ENCODE measurements at regions not wholly inside any gene's neighbourhood (a gene's known extent, or its start where the extent isn't known, plus 50 kb on each side); places are given as distances from the start of the nearest gene placed in this dataset.

- DNase-seq (ENCODE audit: low read depth): no peak
Observed at GRCh38 chr6:163651915-163652668, 237.6 kb downstream of the QKI start.

DNA sequence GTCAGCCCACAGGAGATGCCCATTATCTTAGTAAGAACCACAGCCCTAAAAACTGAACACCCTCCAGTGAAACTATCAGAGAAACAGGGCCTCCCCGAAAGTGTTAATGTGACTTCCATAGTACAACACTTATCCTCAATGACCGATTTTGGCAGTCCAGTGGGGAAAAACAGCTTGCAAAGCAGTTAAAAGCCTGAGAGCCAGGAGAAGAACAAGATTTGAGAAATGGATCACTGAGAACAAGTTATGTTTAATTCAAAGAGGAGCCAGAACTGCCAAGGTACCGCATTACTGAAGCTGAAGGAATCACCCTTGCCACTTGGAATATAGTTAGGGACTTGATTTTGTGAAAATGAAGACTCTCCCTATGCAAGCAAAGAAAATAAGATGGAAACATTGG is 236.9 kb downstream of the QKI start:
- no peak for DNase-seq (ENCODE audit: low read depth)

- no peak for DNase-seq (ENCODE audit: low read depth)
Observed at GRCh38 chr6:163648868-163649267, 234.3 kb downstream of the QKI start.

DNA sequence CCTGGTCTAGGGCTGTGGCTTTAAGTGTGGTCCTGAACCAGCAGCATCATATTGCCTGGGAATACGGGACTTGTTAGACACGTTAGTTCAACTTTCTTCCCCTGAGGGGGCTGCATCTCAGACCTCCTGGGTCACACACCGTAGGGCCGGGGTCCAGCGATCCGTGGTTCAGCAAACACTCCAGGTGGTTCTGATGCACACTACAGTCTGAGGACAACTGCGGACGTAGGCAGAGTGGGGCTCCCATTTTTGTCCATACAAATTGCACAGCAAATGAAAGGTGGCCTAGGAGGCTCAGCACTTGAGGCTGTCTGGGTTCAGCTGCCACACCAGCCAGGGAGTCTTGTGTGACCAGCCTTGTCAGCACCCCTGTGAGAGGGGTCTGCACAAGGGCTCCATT is 233.1 kb downstream of the QKI start:
- no peak for DNase-seq (ENCODE audit: low read depth)

GRCh38 chr6:163646866-163647265 is 232.3 kb downstream of the QKI start:
- DNase-seq (ENCODE audit: low read depth): no peak

DNA sequence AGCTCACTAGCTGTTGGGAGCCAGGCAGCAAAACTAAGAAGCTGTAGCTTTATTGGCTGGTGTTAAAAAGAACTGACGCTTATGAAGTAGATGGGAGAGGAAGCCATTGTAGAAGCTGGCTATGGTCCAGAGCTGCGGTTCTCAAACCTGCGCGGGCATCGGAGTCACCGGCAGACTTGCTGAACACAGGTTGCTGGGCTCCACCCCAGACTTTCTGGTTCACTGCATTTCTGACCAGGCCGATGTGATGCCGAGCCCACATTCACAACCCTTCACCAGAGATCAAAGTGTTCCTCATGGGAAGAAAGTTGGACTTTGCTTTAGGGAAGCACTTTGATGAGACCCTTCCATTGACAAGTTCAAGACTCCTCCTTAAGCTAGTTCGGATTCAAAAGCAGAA is 231.6 kb downstream of the QKI start:
- no peak for DNase-seq (ENCODE audit: low read depth)

- DNase-seq (ENCODE audit: low read depth): no peak
Observed at GRCh38 chr6:163645560-163645959, 231.0 kb downstream of the QKI start.

GRCh38 chr6:163643866-163644265 is 229.3 kb downstream of the QKI start:
- DNase-seq (ENCODE audit: low read depth): no peak

DNA sequence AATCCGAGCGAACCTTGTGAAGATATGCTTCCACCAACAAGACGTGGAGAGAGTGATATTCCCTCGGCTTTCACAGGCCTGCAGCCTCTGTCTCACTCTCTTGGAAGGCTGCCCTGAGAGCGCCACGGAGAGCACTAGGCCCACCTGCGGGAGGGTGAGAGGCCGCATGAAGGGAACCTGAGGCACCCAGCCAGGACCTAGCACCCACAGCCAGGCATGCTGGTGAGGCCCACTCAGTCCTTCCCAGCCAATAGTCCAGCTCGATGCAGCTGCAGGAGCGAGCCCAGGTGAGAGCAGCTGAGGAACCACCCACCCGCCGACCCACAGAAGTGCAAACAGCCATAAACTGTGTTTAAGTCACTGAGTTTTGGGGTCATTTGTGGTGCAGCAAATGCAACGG is 227.2 kb downstream of the QKI start:
- DNase-seq (ENCODE audit: low read depth): no peak

DNA sequence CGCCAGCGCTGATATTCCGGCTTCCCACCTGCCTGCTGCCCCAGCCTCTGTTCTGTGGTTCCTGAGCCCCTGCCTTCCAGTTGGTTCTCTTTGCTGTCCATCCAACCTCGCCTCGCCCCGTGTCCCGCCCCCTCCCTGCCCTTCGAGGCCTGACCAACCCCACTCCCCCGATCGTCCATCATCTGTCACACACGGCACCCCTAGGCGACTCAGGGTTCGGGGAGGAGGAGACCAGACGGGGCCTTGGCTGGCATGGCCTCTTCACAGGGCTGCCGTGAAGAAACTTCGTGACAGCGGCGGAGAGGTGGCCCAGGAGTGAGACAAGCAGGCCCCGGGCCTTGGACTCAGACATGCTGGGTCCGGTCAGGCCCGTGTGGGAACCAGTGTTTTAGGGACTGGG is 226.1 kb downstream of the QKI start:
- DNase-seq (ENCODE audit: low read depth): no peak

- DNase-seq (ENCODE audit: low read depth): no peak
Observed at GRCh38 chr6:163637524-163637923, 223.0 kb downstream of the QKI start.

GRCh38 chr6:163635731-163636364 is 221.3 kb downstream of the QKI start:
- no peak for DNase-seq (ENCODE audit: low read depth)

- DNase-seq (ENCODE audit: low read depth): no peak
Observed at GRCh38 chr6:163635315-163635714, 220.8 kb downstream of the QKI start.

- no peak for DNase-seq (ENCODE audit: low read depth)
Observed at GRCh38 chr6:163634211-163635171, 220.0 kb downstream of the QKI start.

GRCh38 chr6:163630991-163631390 is 216.5 kb downstream of the QKI start:
- no peak for DNase-seq (ENCODE audit: low read depth)

DNA sequence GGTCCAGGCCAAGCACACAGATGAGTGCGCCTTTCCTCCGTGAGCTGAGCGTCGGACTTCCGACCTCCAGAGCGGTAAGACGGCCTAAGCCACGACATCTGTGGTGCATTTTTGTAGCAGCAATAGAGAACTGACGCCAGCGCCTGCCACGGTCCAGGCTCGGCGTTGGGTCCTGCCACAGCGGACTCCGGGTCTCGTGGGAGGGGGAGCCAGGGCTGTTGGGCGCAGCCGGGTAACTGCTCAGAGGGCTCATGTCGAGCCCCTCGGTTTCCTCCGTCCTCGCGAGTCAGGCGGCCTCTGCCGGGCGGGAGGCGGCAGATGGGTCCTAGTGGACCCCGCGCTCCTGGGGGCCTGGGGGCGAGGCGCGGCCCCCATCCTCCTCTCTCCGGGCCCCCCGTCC is 216.1 kb downstream of the QKI start:
- DNase-seq (ENCODE audit: low read depth): no peak

- DNase-seq (ENCODE audit: low read depth): no peak
Observed at GRCh38 chr6:163630096-163630495, 215.6 kb downstream of the QKI start.

Measured in activated T-helper 9 cell treated with anti-CD3 and anti-CD28 coated beads, Interleukin-2, amount 50 U/mL, for 16 hours (primary cell).